ENCODE measurements at regions not wholly inside any gene's neighbourhood (a gene's known extent, or its start where the extent isn't known, plus 50 kb on each side); places are given as distances from the start of the nearest gene placed in this dataset.

DNA sequence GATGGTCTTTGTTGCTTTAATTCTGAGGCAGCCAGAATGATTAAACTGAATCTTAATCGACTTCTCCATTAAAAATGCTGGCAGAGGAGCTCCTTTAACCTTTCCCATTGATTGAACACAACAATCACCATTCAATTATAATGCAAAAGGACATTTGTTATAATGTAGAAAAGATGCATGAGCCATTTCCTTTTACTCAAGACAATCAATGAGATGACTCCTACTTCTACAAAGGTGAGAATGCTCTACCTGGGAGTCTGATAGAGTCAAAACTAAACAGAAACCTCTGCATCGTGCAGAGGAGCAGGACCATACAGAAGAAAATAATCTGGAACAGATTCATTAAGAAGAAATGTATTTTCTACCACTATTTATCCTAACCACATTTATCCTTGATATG is 253.6 kb upstream of the DACH1 start:
- no peaks in the 10 kb centered on the region for H3K4me1 Mint-ChIP-seq
- intact Hi-C loops (cut with micrococcal nuclease) = no loop called here

DNA sequence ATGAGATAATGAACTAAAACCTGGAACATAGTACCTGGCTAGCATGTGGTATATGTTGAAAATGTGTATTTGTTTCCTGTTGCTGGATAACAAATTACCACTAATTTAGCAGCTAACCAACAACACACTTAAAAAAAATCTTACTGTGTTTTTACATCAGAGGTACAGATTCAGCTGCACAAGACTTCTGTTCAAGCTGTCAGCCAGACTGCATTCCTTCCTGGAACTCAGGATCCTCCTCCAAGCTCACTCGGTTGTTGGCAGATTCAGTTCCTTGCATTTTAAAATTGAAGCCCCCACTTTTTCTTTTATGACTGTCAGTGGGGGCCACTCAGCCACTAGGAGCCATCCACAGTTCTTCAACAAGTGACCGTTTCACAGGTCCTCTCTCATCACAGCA is 246.9 kb upstream of the DACH1 start:
- H3K9me3 Mint-ChIP-seq = peaks cover 5% of the 10 kb centered on the region
- DNase-seq (no peak), ATAC-seq (ENCODE audit: low read depth) (no peak)
- TF ChIP-seq, protein P1, sequence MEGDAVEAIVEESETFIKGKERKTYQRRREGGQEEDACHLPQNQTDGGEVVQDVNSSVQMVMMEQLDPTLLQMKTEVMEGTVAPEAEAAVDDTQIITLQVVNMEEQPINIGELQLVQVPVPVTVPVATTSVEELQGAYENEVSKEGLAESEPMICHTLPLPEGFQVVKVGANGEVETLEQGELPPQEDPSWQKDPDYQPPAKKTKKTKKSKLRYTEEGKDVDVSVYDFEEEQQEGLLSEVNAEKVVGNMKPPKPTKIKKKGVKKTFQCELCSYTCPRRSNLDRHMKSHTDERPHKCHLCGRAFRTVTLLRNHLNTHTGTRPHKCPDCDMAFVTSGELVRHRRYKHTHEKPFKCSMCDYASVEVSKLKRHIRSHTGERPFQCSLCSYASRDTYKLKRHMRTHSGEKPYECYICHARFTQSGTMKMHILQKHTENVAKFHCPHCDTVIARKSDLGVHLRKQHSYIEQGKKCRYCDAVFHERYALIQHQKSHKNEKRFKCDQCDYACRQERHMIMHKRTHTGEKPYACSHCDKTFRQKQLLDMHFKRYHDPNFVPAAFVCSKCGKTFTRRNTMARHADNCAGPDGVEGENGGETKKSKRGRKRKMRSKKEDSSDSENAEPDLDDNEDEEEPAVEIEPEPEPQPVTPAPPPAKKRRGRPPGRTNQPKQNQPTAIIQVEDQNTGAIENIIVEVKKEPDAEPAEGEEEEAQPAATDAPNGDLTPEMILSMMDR (IDR thresholded peaks at IDR 0.05) = no peak
- H3K27ac Mint-ChIP-seq = no peak overlapping the region
- ChIA-PET POLR2A (no interaction called here), CTCF (no interaction called here)
- intact Hi-C loops (cut with micrococcal nuclease) = no loop called here
- no peaks in the 10 kb centered on the region for H3K4me1 Mint-ChIP-seq
- no peak overlapping the region for H3K4me3 Mint-ChIP-seq
- H3K36me3 Mint-ChIP-seq (ENCODE audit: low read depth) = no peaks in the 10 kb centered on the region
- no peaks in the 10 kb centered on the region for H3K27me3 Mint-ChIP-seq

More for the DNA sequence above, 253.6 kb upstream of the DACH1 start:
- DNase-seq (no peak), ATAC-seq (ENCODE audit: low read depth) (no peak)
- no peaks in the 10 kb centered on the region for H3K36me3 Mint-ChIP-seq (ENCODE audit: low read depth)
- POLR2A ChIA-PET = no interaction called here
- H3K27ac Mint-ChIP-seq = no peak overlapping the region
- no peaks in the 10 kb centered on the region for H3K27me3 Mint-ChIP-seq
- H3K9me3 Mint-ChIP-seq = no peaks in the 10 kb centered on the region
- TF ChIP-seq, protein P1 (IDR thresholded peaks at IDR 0.05) = no peak
- CTCF ChIA-PET = no interaction called here
- H3K4me3 Mint-ChIP-seq = no peak overlapping the region

DNA sequence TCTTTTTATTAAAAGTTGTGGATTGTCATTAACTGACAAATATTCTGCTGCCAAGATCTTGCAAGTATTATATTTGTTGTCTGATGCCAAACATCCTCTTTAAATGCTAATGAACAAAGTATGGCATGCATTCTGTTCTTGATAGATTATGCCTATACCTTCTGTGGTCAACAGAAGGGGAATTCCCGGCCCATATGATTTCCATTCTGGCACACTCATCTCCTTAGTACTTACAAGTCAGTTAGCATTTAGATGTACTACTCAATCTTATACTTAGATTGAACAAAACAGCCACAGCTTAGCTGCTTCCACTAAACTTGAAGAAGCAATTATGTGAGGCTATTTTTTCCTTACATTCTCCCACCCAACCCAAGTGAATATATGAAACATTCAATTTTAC is 246.1 kb upstream of the DACH1 start:
- Mint-ChIP-seq H3K36me3 (ENCODE audit: low read depth) (no peaks in the 10 kb centered on the region), H3K27me3 (no peaks in the 10 kb centered on the region), H3K4me3 (no peak overlapping the region), H3K9me3 (peaks cover 5% of the 10 kb centered on the region), H3K27ac (no peak overlapping the region), H3K4me1 (no peaks in the 10 kb centered on the region)
- TF ChIP-seq, protein P1 (IDR thresholded peaks at IDR 0.05) = no peak
- DNase-seq (no peak), ATAC-seq (ENCODE audit: low read depth) (no peak)
- ChIA-PET CTCF (no interaction called here), POLR2A (no interaction called here)
- intact Hi-C loops (cut with micrococcal nuclease) = no loop called here

DNA sequence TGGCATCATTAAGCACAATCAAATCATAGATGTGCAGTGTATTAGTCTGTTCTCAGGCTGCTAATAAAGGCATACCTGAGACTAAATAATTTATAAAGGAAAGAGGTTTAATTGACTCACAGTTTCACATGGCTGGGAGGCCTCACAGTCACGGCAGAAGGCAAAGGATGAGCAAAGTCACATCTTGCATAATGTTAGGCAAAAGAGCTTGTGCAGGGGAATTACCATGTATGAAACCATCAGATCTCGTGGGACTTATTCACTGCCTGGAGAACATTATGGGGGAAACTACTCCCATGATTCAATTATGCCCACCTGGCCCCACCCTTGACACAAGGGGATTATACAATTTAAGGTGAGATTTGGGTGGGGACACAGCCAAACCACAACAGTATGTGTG is 245.2 kb upstream of the DACH1 start:
- Mint-ChIP-seq H3K36me3 (ENCODE audit: low read depth) (no peaks in the 10 kb centered on the region), H3K4me1 (no peaks in the 10 kb centered on the region), H3K27ac (no peak overlapping the region), H3K9me3 (peaks cover 10% of the 10 kb centered on the region), H3K4me3 (no peak overlapping the region), H3K27me3 (no peaks in the 10 kb centered on the region)
- intact Hi-C loops (cut with micrococcal nuclease) = no loop called here
- ATAC-seq (ENCODE audit: low read depth) (no peak), DNase-seq (no peak)
- TF ChIP-seq, protein P1 (IDR thresholded peaks at IDR 0.05) = no peak
- ChIA-PET CTCF (no interaction called here), POLR2A (no interaction called here)

DNA sequence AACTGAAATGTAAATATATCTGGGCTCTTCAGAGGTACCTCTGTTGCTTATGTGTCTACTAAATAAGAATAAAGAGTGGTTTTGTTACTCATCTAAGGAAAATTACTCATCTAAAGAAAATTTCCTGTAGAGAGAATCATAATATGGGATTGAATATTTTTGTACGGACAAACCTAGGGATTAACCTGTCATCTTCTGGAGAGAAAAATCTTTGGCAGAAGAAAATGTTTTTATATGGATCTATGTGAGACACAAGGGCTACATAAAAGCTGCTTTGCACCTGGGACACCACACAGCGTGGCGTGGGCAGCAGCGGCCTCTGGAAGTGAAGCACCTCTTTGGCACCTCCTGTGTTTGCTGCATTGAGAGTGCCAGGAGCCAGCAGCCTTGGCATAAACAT is 242.9 kb upstream of the DACH1 start:
- Mint-ChIP-seq H3K27me3 (no peaks in the 10 kb centered on the region), H3K4me3 (no peak overlapping the region), H3K27ac (no peak overlapping the region), H3K4me1 (no peaks in the 10 kb centered on the region), H3K36me3 (ENCODE audit: low read depth) (no peaks in the 10 kb centered on the region), H3K9me3 (peaks cover 14% of the 10 kb centered on the region)
- ChIA-PET POLR2A (no interaction called here), CTCF (no interaction called here)
- ATAC-seq (ENCODE audit: low read depth) (no peak), DNase-seq (no peak)
- intact Hi-C loops (cut with micrococcal nuclease) = no loop called here
- TF ChIP-seq, protein P1 (IDR thresholded peaks at IDR 0.05) = no peak

All from activated B cell treated with CpG ODN at 0.5 μM for 24 hours (primary cell).